Head of caudate nucleus (tissue), 42 donors: ENCODE measurements at regions not wholly inside any gene's neighbourhood (a gene's known extent, or its start where the extent isn't known, plus 50 kb on each side); places are given as distances from the start of the nearest gene placed in this dataset.
"Not testable (repeated sequence)": the region's sequence is repeated elsewhere in the genome, so short reads cannot be mapped to it uniquely, and the experiment has no call there.

Experiments used
- DNase-seq, 42 donors: peaks; one replicate each; pipeline versions ENCODE4 v3.0.0 to v3.0.0-alpha.2; 2020 to 2021; ENCODE audit warnings: mixed read lengths in 7 of 42
- intact Hi-C: fragments of 100-400 bp; cut with DNase I; formaldehyde crosslinking; loops from one replicate; pipeline ENCODE4 v1.15.0; 2022

- intact Hi-C loops: no loop called here
- DNase-seq: no peak
These were observed 756.5 kb upstream of the AGA start for GRCh38 chr4:178198691-178199090.

GRCh38 chr4:178202422-178202821 is 760.2 kb upstream of the AGA start:
- DNase-seq: no peak
- intact Hi-C loops: no loop called here

GRCh38 chr4:178205826-178206225 is 763.6 kb upstream of the AGA start:
- intact Hi-C loops: no loop called here
- DNase-seq: no peak

GRCh38 chr4:178215309-178215708 is 773.1 kb upstream of the AGA start:
- DNase-seq: no peak

GRCh38 chr4:178215763-178216162 is 773.5 kb upstream of the AGA start:
- intact Hi-C loops: no loop called here
- no peak for DNase-seq

More at GRCh38 chr4:178215309-178215708, 773.1 kb upstream of the AGA start:
- intact Hi-C loops: no loop called here

GRCh38 chr4:178226421-178226820 is 784.2 kb upstream of the AGA start:
- intact Hi-C loops, DNase-seq: not testable (repeated sequence)

GRCh38 chr4:178233906-178234305 is 791.7 kb upstream of the AGA start:
- intact Hi-C loops: no loop called here
- DNase-seq: no peak

- no peak for DNase-seq
- intact Hi-C loops: no loop called here
These were observed 798.7 kb upstream of the AGA start for GRCh38 chr4:178240891-178241290.

GRCh38 chr4:178241601-178242118 is 799.4 kb upstream of the AGA start:
- intact Hi-C loops: no loop called here
- DNase-seq: no peak

- DNase-seq: no peak
- intact Hi-C loops: no loop called here
These were observed 800.4 kb upstream of the AGA start for GRCh38 chr4:178242655-178243054.

- intact Hi-C loops: no loop called here
- no peak for DNase-seq
These were observed 802.5 kb upstream of the AGA start for GRCh38 chr4:178244785-178245184.

GRCh38 chr4:178255172-178255571 is 812.9 kb upstream of the AGA start:
- intact Hi-C loops: no loop called here
- no peak for DNase-seq

- intact Hi-C loops: no loop called here
- no peak for DNase-seq
These were observed 816.4 kb upstream of the AGA start for GRCh38 chr4:178258603-178259002.

- DNase-seq: no peak
- intact Hi-C loops: no loop called here
These were observed 817.3 kb upstream of the AGA start for GRCh38 chr4:178259566-178259965.

GRCh38 chr4:178264001-178264400 is 821.8 kb upstream of the AGA start:
- intact Hi-C loops: no loop called here
- no peak for DNase-seq

- intact Hi-C loops: no loop called here
These were observed 829.1 kb upstream of the AGA start for GRCh38 chr4:178271386-178271785.

GRCh38 chr4:178273168-178273567 is 830.9 kb upstream of the AGA start:
- no peak for DNase-seq
- intact Hi-C loops: no loop called here

More at GRCh38 chr4:178271386-178271785, 829.1 kb upstream of the AGA start:
- no peak for DNase-seq

GRCh38 chr4:178275671-178276360 is 833.6 kb upstream of the AGA start:
- intact Hi-C loops: no loop called here

GRCh38 chr4:178280362-178280761 is 838.1 kb upstream of the AGA start:
- intact Hi-C loops: no loop called here
- DNase-seq: no peak

More at GRCh38 chr4:178275671-178276360, 833.6 kb upstream of the AGA start:
- DNase-seq: no peak

GRCh38 chr4:178288462-178288861 is 846.2 kb upstream of the AGA start:
- intact Hi-C loops: no loop called here
- no peak for DNase-seq

GRCh38 chr4:178293601-178294000 is 851.4 kb upstream of the AGA start:
- intact Hi-C loops: no loop called here
- DNase-seq: no peak
